Mesodermal cell (in vitro differentiated cells): ENCODE measurements at regions not wholly inside any gene's neighbourhood (a gene's known extent, or its start where the extent isn't known, plus 50 kb on each side); places are given as distances from the start of the nearest gene placed in this dataset.

Experiments
- H3K27ac ChIP-seq: 2 replicates; pipeline ENCODE4 v1.7.0; 2013; ENCODE audit warnings: mild to moderate bottlenecking, low read depth, low read length, moderate library complexity; ENCODE audit not compliant: severe bottlenecking
- H3K36me3 ChIP-seq: 2 replicates; pipeline ENCODE4 v1.7.1; 2013; ENCODE audit warnings: mild to moderate bottlenecking, low read length, moderate library complexity; ENCODE audit not compliant: control insufficient read depth, insufficient read depth
- H3K4me1 ChIP-seq: one replicate; pipeline ENCODE4 v1.7.1; 2013; ENCODE audit warnings: mild to moderate bottlenecking, low read length; ENCODE audit not compliant: insufficient read depth, control insufficient read depth, poor library complexity, severe bottlenecking
- H3K4me3 ChIP-seq: 2 replicates; pipeline ENCODE4 v1.7.0; 2013; ENCODE audit warnings: low read length, control low read depth, mild to moderate bottlenecking; ENCODE audit not compliant: insufficient read depth, poor library complexity, severe bottlenecking; ENCODE audit errors: extremely low read depth
- H3K9me3 ChIP-seq: 2 replicates; pipeline ENCODE4 v1.7.1; 2013; ENCODE audit warnings: mild to moderate bottlenecking, low read length, moderate library complexity; ENCODE audit not compliant: control insufficient read depth
- WGBS, 2 experiments: methylation state at CpG; one replicate each; pipeline ENCODE4 v1.1.5; 2013; ENCODE audit warnings: missing lambda C conversion rate in 2 of 2; ENCODE audit not compliant: insufficient coverage in 2 of 2; 5-methylcytosine and 5-hydroxymethylcytosine counted together

DNA sequence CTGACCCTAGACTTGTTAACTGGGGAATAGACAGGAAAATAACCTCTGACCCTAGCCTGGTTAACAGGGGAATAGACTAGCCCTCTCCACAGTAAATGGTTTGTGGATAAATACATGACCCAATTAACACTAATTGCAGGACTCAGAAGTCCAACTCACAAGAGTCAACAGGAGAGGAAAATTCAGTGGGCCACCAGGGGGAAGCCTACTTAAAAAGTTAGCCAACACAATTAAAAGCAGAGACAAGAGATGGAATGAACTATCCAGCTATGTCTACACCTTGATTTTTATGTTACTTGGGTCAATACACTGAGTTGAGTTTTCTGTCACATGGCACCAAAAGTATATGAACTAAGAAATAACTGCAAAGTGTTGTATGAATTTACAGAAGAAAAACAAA, 158.8 kb upstream of the SLC39A10 start:
- no peaks in the 10 kb centered on the region for H3K36me3 ChIP-seq
- H3K4me1 ChIP-seq: no peaks in the 10 kb centered on the region
- no peaks in the 10 kb centered on the region for H3K9me3 ChIP-seq
- no peak overlapping the region for H3K4me3 ChIP-seq
- no peak overlapping the region for H3K27ac ChIP-seq

GRCh38 chr2:195496991-195497390, 160.0 kb upstream of the SLC39A10 start:
- no peak overlapping the region for H3K4me3 ChIP-seq
- WGBS, 2 experiments: 83% methylated on average over 2 of the region's 2 CpGs; no CpG with 5 or more reads in 1 of the 2 experiments
- H3K36me3 ChIP-seq: no peaks in the 10 kb centered on the region
- H3K4me1 ChIP-seq: no peaks in the 10 kb centered on the region
- H3K27ac ChIP-seq: no peak overlapping the region
- H3K9me3 ChIP-seq: no peaks in the 10 kb centered on the region

- Histone ChIP-seq H3K36me3 (no peaks in the 10 kb centered on the region), H3K27ac (no peak overlapping the region), H3K4me1 (no peaks in the 10 kb centered on the region), H3K4me3 (no peak overlapping the region), H3K9me3 (no peaks in the 10 kb centered on the region)
These were observed 161.1 kb upstream of the SLC39A10 start for GRCh38 chr2:195495966-195496365.

DNA sequence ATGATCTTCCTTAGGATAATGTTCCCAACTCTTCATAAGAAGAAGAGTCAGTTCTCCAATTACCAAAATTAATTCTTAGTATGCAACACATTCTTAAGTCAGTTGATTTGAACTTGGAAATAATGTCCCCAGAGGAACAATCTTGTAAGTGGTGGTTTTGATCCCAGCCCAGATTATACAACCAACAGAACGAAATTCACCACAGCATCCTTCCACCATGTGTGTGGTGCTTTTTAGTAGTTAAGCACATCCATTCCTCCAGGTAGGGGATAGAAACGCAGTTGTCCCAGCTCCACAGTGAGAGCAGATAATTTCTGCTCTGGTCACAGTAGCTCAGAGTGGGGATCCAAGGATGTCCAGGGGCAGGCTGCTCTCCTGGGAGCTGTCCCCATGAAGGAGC, 161.7 kb upstream of the SLC39A10 start:
- Histone ChIP-seq H3K36me3 (no peaks in the 10 kb centered on the region), H3K4me1 (no peaks in the 10 kb centered on the region), H3K4me3 (no peak overlapping the region), H3K9me3 (no peaks in the 10 kb centered on the region), H3K27ac (no peak overlapping the region)
- 100% methylated on average over 1 of the region's 2 CpGs; no CpG with 5 or more reads in 1 of the 2 experiments for WGBS, 2 experiments

GRCh38 chr2:195494451-195494850, 162.6 kb upstream of the SLC39A10 start:
- no CpG with 5 or more reads among the region's 2 CpGs for WGBS, 2 experiments
- Histone ChIP-seq H3K4me3 (no peak overlapping the region), H3K9me3 (no peaks in the 10 kb centered on the region), H3K36me3 (no peaks in the 10 kb centered on the region), H3K4me1 (no peaks in the 10 kb centered on the region), H3K27ac (no peak overlapping the region)

- no peaks in the 10 kb centered on the region for H3K36me3 ChIP-seq
- H3K9me3 ChIP-seq: no peaks in the 10 kb centered on the region
- no peak overlapping the region for H3K4me3 ChIP-seq
- 92 to 97% methylated on average over 4 to 5 of the region's 7 CpGs for WGBS, 2 experiments
- H3K27ac ChIP-seq: no peak overlapping the region
- H3K4me1 ChIP-seq: no peaks in the 10 kb centered on the region
These were observed 163.6 kb upstream of the SLC39A10 start for GRCh38 chr2:195493416-195493815.

DNA sequence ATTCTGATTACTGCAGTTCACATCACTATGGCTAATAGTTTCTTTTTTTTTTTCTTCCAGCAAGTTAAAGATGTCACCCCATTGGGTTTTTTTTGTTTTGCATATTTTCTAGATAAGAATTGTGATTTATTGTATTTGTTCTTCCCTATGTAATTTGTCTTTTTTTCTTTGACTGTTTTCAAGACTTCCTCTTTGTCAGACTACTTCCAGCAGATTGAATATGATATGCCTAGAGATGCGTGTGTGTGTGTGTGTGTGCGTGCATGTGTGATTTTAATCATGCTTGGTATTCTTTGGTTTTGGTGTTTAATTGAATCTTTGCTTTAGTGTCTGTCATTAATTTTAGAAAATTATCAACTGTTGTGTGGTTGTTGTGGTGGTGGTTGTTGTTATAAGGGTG, 166.7 kb upstream of the SLC39A10 start:
- H3K27ac ChIP-seq: no peak overlapping the region
- 83 to 100% methylated on average over 1 to 2 of the region's 2 CpGs for WGBS, 2 experiments
- no peak overlapping the region for H3K4me3 ChIP-seq
- H3K4me1 ChIP-seq: no peaks in the 10 kb centered on the region
- no peaks in the 10 kb centered on the region for H3K9me3 ChIP-seq
- no peaks in the 10 kb centered on the region for H3K36me3 ChIP-seq

DNA sequence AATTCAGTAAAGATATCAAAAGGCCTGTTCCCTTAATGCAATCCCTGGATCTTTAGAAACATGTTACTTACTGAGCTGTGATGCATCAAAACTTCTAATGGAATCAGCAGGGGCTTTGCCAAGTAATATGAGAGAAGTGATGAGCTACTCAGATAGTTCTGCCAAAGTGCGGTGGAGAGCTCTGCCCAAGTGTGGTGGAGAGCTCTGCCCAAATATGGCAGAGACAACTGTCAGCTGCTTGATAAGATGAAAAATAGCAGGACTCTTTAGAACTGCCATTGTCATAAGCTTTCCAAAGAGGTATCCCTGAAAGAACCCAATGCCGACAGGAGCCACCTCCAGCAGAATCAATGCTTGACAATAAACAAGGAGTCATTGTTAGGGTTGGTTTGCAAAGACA, 167.9 kb upstream of the SLC39A10 start:
- H3K27ac ChIP-seq: no peak overlapping the region
- no peaks in the 10 kb centered on the region for H3K36me3 ChIP-seq
- H3K9me3 ChIP-seq: no peaks in the 10 kb centered on the region
- no peaks in the 10 kb centered on the region for H3K4me1 ChIP-seq
- H3K4me3 ChIP-seq: no peak overlapping the region
- WGBS, 2 experiments: 92 to 100% methylated on average over 1 to 2 of the region's 2 CpGs

DNA sequence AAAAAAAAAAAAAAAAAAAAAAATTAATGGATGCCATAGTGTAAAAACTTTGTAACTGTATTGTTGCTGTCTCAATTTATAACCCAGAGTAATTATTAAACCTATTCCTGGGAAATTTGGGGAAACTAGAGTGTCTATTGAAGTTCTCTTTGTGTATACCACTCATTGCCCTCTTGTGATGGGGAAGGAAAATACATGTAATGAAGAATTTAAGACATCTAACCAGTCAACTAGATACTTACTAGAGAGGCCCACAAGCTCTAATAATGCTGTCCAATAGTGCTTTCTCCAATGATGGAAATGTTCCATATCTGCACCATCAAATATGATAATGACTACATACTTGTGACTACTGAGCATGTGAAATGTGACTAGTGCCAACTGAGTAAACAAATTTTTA, 168.5 kb upstream of the SLC39A10 start:
- no peaks in the 10 kb centered on the region for H3K9me3 ChIP-seq
- no peak overlapping the region for H3K27ac ChIP-seq
- no peak overlapping the region for H3K4me3 ChIP-seq
- no peaks in the 10 kb centered on the region for H3K4me1 ChIP-seq
- H3K36me3 ChIP-seq: no peaks in the 10 kb centered on the region

DNA sequence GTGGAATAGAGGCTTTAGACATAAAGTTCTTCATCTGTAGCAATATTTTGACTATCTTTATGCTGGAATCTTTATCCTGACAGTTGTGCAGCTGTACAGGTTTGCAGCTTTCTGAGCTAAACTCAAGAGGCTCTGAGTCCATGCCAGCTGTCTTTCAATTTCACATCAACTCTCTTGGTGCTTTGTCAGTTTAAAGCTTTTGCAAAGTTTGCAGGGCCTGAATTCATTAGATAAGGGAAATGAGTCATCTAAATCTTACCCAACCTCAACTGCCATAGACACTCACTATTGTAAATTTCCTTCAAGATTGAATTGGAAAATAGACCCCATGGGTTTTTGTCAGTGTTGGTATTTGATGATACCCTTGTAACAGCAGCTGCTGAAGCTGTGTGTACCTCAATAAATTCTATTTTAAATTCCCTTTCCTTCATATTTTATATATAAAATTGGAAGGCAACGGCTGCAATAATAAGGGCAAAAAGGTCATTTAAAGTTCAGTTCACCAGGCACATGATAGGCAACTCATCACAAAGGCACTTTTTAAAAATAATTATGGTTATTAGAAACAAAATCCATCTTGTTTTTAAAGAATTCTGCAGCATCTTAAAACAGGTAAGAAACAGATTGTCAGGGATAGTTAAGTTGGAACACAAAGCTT, 169.9 kb upstream of the SLC39A10 start:
- no CpG with 5 or more reads among the region's 1 CpG for WGBS, 2 experiments
- Histone ChIP-seq H3K36me3 (no peaks in the 10 kb centered on the region), H3K4me3 (no peak overlapping the region), H3K4me1 (no peaks in the 10 kb centered on the region), H3K27ac (no peak overlapping the region), H3K9me3 (no peaks in the 10 kb centered on the region)

DNA sequence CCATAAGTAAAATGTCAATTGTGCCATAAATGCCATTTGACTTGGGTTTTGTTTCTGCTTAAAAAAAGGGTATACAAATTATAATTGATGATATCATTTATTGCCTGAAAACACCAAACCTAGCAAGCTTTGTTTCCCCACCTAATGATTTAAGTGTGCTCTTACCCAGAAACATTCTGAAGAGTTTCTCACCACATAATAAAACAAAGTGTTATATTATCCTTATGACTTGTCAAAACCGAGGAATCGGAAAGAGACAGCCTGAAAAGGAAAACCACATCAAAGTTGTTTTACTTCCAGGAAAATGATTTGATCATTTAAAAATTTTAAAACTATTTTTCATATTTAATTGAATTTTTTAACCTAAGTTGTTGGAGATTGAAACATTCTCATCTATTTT, 170.5 kb upstream of the SLC39A10 start:
- Histone ChIP-seq H3K27ac (no peak overlapping the region), H3K4me3 (no peak overlapping the region), H3K36me3 (no peaks in the 10 kb centered on the region), H3K4me1 (no peaks in the 10 kb centered on the region), H3K9me3 (no peaks in the 10 kb centered on the region)
- WGBS, 2 experiments: no CpG with 5 or more reads among the region's 2 CpGs
